Transverse colon (tissue), 4 donors: ENCODE measurements at regions not wholly inside any gene's neighbourhood (a gene's known extent, or its start where the extent isn't known, plus 50 kb on each side); places are given as distances from the start of the nearest gene placed in this dataset.

ENCODE experiments used
- DNase-seq: peaks from one replicate; pipeline ENCODE4 v3.0.0-alpha.2; 2019
- H3K27ac ChIP-seq, 4 donors: fragments of 200-600 bp; sonication (generic); 2 replicates each; pipeline ENCODE4 v1.5.1; 2016 to 2018; ENCODE audit warnings: inconsistent platforms in 4 of 4
- H3K27me3 ChIP-seq: fragments of 200-600 bp; sonication (generic); 2 replicates; pipeline ENCODE4 v1.5.1; 2017; ENCODE audit warnings: inconsistent platforms
- H3K36me3 ChIP-seq, 4 donors: fragments of 200-600 bp; sonication (generic); 2 replicates each; pipeline ENCODE4 v1.5.1; 2017 to 2019; ENCODE audit warnings: inconsistent platforms in 4 of 4
- H3K4me1 ChIP-seq, 4 donors: fragments of 200-600 bp; sonication (generic); 2 replicates each; pipeline ENCODE4 v1.5.1; 2017 to 2020; ENCODE audit warnings: inconsistent platforms in 4 of 4
- H3K4me3 ChIP-seq, 4 donors: fragments of 200-600 bp; sonication (generic); 1 replicate in 1 of 4; 2 replicates in 3 of 4; pipeline versions ENCODE4 v1.5.1 to v1.6.1; 2017 to 2019; ENCODE audit warnings: inconsistent platforms in 4 of 4
- H3K9me3 ChIP-seq, 2 donors: fragments of 200-600 bp; sonication (generic); 2 replicates each; pipeline ENCODE4 v1.5.1; 2017 to 2019; ENCODE audit warnings: inconsistent platforms in 2 of 2
- EP300 ChIP-seq: sonication (generic); formaldehyde crosslinking; IDR thresholded peaks from one replicate; pipeline ENCODE4 v1.6.1; 2017; ENCODE audit warnings: antibody characterized with exemption, low read depth
- POLR2A ChIP-seq: fragments of 450-650 bp; IDR thresholded peaks from one replicate; pipeline ENCODE4 v1.6.1; 2016; ENCODE audit warnings: antibody characterized with exemption, mild to moderate bottlenecking, moderate library complexity
- POLR2AphosphoS5 ChIP-seq, 3 donors: sonication (generic); formaldehyde crosslinking; IDR thresholded peaks; one replicate each; pipeline ENCODE4 v1.6.1; 2016; ENCODE audit warnings: antibody characterized with exemption in 3 of 3
- WGBS, 2 donors: methylation state at CpG; one replicate each; pipeline ENCODE4 v1.1.5; 2018; ENCODE audit warnings: low coverage in 1 of 2; 5-methylcytosine and 5-hydroxymethylcytosine counted together
- in situ Hi-C, 4 donors: fragments of 200-750 bp; cut with MboI; loops; one replicate each; pipeline versions ENCODE4 v1.15.0 to v1.15.1; 2017; ENCODE audit warnings: low sequenced_read_pairs in 3 of 4, low pct_ligation_motif_present in 1 of 4, low pct_unique_long_range_greater_than_20kb in 1 of 4
- intact Hi-C: fragments of 100-400 bp; cut with DNase I; formaldehyde crosslinking; loops from one replicate; pipeline ENCODE4 v1.15.1; 2023; ENCODE audit warnings: low total_unique reads
- TF ChIP-seq, protein P1 (sequence below), 5 experiments: fragments of 200-600 bp in 3 of 5; fragments of 450-650 bp in 2 of 5; sonication (generic) in 3 of 5; IDR thresholded peaks; 1 replicate in 2 of 5; 2 replicates in 3 of 5; pipeline ENCODE4 v1.5.1; 2016 to 2017; ENCODE audit warnings: antibody characterized with exemption in 5 of 5, inconsistent platforms in 3 of 5, mild to moderate bottlenecking in 2 of 5, moderate library complexity in 1 of 5

DNA sequence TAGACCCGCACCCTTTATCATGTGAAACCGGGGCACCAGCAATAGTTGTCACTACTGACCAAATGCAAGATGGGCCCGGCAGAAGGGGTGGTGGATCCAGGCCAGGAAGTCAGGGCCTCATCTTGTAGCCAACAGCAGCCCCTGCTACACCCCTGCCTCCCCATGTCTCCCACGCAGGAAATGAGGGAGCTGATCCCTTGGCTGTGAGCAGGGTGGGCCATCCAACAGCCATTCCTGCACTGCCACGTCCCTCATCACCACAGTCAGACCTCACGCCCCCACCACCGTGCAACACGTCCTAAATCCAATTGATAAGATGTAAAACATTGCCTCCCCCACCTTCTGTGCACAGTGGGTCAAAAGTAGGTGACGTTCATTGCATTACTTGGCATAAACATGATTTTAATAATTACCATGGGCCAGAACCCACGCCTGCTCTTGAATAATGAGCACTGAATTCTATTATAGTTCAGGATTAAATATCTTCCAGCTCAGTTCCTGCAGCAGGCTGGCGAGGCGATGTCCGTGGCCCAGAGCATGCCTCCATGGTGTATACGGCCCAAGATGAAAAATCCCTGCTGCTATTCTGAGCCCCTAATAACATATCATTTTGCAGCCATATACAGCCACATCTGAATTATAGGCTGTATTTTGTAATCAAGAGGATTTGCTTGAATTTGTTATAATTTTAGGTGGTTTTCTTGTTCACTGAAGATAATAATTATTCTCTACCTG, 1373.8 kb downstream of the BRD1 start:
- intact Hi-C loops (no loop called here), in situ Hi-C loops (no loop called here)
- Histone ChIP-seq H3K4me3 (no peak overlapping the region), H3K27me3 (peaks cover 7% of the 10 kb centered on the region), H3K27ac (no peak overlapping the region), H3K4me1 (no peaks in the 10 kb centered on the region), H3K36me3 (no peaks in the 10 kb centered on the region), H3K9me3 (no peaks in the 10 kb centered on the region)
- TF ChIP-seq EP300 (no peak), POLR2AphosphoS5 (IDR thresholded peaks at IDR 0.05) (no peak), POLR2A (no peak)
- TF ChIP-seq, protein P1, sequence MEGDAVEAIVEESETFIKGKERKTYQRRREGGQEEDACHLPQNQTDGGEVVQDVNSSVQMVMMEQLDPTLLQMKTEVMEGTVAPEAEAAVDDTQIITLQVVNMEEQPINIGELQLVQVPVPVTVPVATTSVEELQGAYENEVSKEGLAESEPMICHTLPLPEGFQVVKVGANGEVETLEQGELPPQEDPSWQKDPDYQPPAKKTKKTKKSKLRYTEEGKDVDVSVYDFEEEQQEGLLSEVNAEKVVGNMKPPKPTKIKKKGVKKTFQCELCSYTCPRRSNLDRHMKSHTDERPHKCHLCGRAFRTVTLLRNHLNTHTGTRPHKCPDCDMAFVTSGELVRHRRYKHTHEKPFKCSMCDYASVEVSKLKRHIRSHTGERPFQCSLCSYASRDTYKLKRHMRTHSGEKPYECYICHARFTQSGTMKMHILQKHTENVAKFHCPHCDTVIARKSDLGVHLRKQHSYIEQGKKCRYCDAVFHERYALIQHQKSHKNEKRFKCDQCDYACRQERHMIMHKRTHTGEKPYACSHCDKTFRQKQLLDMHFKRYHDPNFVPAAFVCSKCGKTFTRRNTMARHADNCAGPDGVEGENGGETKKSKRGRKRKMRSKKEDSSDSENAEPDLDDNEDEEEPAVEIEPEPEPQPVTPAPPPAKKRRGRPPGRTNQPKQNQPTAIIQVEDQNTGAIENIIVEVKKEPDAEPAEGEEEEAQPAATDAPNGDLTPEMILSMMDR (IDR thresholded peaks at IDR 0.05): no peak
- DNase-seq: no peak
- 79 to 81% methylated on average over 5 to 14 of the region's 14 CpGs for WGBS, 2 donors

DNA sequence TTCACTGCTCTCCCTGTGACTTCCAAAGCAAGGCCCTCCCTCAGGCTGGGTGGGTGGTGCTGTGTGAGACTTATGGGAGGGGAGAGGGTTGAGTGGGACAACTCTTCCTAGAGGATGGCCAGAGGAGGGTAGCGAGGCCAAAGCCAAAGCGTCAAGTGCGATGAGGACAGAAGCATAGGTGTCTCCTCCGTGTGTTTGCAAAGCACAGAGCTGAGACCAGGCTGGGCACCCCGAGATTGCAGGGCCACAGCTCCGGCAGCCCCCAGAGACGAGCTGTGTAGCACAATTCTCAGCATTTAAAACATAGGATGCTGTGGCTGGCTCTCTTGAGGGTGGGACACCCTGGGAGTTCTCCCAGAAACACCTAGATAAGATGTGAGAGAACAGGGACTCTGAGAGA, 1374.5 kb downstream of the BRD1 start:
- in situ Hi-C loops: no loop called here
- no peaks in the 10 kb centered on the region for H3K9me3 ChIP-seq

DNA sequence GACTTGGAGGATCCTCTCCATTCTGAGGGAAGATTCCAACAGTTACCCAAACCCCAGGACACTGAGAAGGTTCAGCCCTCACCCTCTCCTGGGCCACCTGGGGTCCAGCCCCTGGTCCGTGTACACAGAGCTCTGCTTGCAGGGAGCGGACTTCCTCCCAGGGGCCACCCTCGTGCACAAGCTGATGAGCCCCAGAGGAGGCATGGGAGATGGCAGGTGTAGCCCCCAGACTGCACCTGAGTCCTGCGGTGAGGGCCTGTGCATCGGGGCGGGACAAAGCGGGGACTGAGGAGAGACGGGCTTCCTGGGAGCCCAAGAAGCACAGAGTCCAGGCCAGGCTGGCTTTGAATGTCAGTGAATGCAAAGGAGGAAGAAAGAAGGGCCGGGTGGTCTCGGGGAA, 1374.9 kb downstream of the BRD1 start:
- Histone ChIP-seq H3K9me3 (no peaks in the 10 kb centered on the region), H3K4me3 (no peak overlapping the region), H3K36me3 (no peaks in the 10 kb centered on the region), H3K27ac (no peak overlapping the region), H3K4me1 (no peaks in the 10 kb centered on the region), H3K27me3 (peaks cover 12% of the 10 kb centered on the region)
- in situ Hi-C loops (no loop called here), intact Hi-C loops (no loop called here)
- TF ChIP-seq EP300 (no peak), POLR2AphosphoS5 (IDR thresholded peaks at IDR 0.05) (no peak), POLR2A (no peak)
- TF ChIP-seq, protein P1 (IDR thresholded peaks at IDR 0.05): no peak
- no peak for DNase-seq
- 88% methylated on average over 10 of the region's 10 CpGs; no CpG with 5 or more reads in 1 of the 2 donors for WGBS, 2 donors

More for the DNA sequence above, 1374.5 kb downstream of the BRD1 start:
- Histone ChIP-seq H3K4me1 (no peaks in the 10 kb centered on the region), H3K36me3 (no peaks in the 10 kb centered on the region), H3K27me3 (peaks cover 12% of the 10 kb centered on the region), H3K27ac (no peak overlapping the region), H3K4me3 (no peak overlapping the region)
- no peak for DNase-seq
- intact Hi-C loops: no loop called here
- 91% methylated on average over 7 of the region's 7 CpGs; no CpG with 5 or more reads in 1 of the 2 donors for WGBS, 2 donors
- no peak for TF ChIP-seq POLR2AphosphoS5 (IDR thresholded peaks at IDR 0.05)
- no peak for TF ChIP-seq POLR2A
- TF ChIP-seq EP300: no peak
- TF ChIP-seq, protein P1 (IDR thresholded peaks at IDR 0.05): no peak

DNA sequence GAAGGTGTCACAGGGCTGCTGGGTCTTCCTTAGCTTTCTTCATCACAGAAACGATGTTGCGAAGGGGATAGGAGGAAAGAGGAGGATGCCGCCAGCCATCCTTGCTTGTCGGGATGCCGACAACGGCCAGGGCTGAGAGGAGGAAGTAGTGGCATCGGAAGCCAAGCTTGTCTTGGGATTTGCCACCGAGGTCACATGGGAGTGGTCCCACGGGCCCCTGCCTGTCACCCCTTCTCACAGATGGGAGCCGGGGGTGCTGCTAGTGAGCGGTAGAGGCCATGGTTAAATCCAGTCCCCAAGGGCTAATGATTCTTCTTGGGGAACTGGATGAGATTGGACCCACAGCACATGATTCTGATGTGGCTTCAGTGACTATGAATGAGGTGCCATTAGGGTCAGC, 1375.8 kb downstream of the BRD1 start:
- DNase-seq: no peak
- Histone ChIP-seq H3K36me3 (no peaks in the 10 kb centered on the region), H3K4me3 (no peak overlapping the region), H3K27me3 (peaks cover 12% of the 10 kb centered on the region), H3K4me1 (no peaks in the 10 kb centered on the region), H3K9me3 (no peaks in the 10 kb centered on the region), H3K27ac (no peak overlapping the region)
- in situ Hi-C loops (no loop called here), intact Hi-C loops (no loop called here)
- TF ChIP-seq POLR2A (no peak), POLR2AphosphoS5 (IDR thresholded peaks at IDR 0.05) (no peak)
- WGBS, 2 donors: 87% methylated on average over 11 of the region's 11 CpGs; no CpG with 5 or more reads in 1 of the 2 donors
